Vagina (tissue), 2 donors: ENCODE measurements at regions not wholly inside any gene's neighbourhood (a gene's known extent, or its start where the extent isn't known, plus 50 kb on each side); places are given as distances from the start of the nearest gene placed in this dataset.

ENCODE experiments used
- DNase-seq, 2 donors: peaks; one replicate each; pipeline ENCODE4 v3.0.0-alpha.2; 2017; ENCODE audit errors: extremely low spot score in 2 of 2
- H3K27ac ChIP-seq: fragments of 200-600 bp; sonication (generic); one replicate; pipeline ENCODE4 v1.5.1; 2019
- H3K27me3 ChIP-seq: fragments of 200-600 bp; sonication (generic); one replicate; pipeline ENCODE4 v1.5.1; 2019
- H3K36me3 ChIP-seq, 2 donors: fragments of 200-600 bp; sonication (generic); one replicate each; pipeline ENCODE4 v1.5.1; 2017 to 2019
- H3K4me1 ChIP-seq: fragments of 200-600 bp; sonication (generic); one replicate; pipeline ENCODE4 v1.5.1; 2019
- H3K4me3 ChIP-seq, 2 donors: fragments of 200-600 bp; sonication (generic); 1 replicate in 1 of 2; 2 replicates in 1 of 2; pipeline ENCODE4 v1.5.1; 2016 to 2019
- H3K9me3 ChIP-seq: fragments of 200-600 bp; sonication (generic); one replicate; pipeline ENCODE4 v1.5.1; 2019
- CTCF ChIP-seq, 3 experiments: fragments of 450-650 bp in 2 of 3; fragments of 200-600 bp in 1 of 3; sonication (generic) in 1 of 3; IDR thresholded peaks; one replicate each; pipeline ENCODE4 v1.5.1; 2017 to 2019; ENCODE audit warnings: antibody characterized with exemption in 3 of 3, mild to moderate bottlenecking in 2 of 3, moderate library complexity in 2 of 3
- POLR2A ChIP-seq, 2 donors: fragments of 450-650 bp; IDR thresholded peaks; one replicate each; pipeline ENCODE4 v1.6.1; 2017; ENCODE audit warnings: antibody characterized with exemption in 2 of 2, mild to moderate bottlenecking in 2 of 2, moderate library complexity in 2 of 2
- POLR2AphosphoS5 ChIP-seq, 2 donors: sonication (generic); formaldehyde crosslinking; IDR thresholded peaks; one replicate each; pipeline ENCODE4 v1.9.0; 2017; ENCODE audit warnings: antibody characterized with exemption in 2 of 2, mild to moderate bottlenecking in 2 of 2, low read depth in 1 of 2; ENCODE audit not compliant: insufficient read depth in 1 of 2
- intact Hi-C: fragments of 100-400 bp; cut with DNase I; formaldehyde crosslinking; loops from one replicate; pipeline ENCODE4 v1.15.1; 2023

- intact Hi-C loops = no loop called here
- H3K4me1 ChIP-seq = no peaks in the 10 kb centered on the region
- no peak overlapping the region for H3K27ac ChIP-seq
- no peaks in the 10 kb centered on the region for H3K36me3 ChIP-seq
- no peaks in the 10 kb centered on the region for H3K9me3 ChIP-seq
- H3K27me3 ChIP-seq = no peaks in the 10 kb centered on the region
- no peak for DNase-seq
- H3K4me3 ChIP-seq = no peak overlapping the region
- TF ChIP-seq CTCF (IDR thresholded peaks at IDR 0.05) = no peak
- TF ChIP-seq POLR2A (IDR thresholded peaks at IDR 0.05) = no peak
- TF ChIP-seq POLR2AphosphoS5 (IDR thresholded peaks at IDR 0.05; ENCODE audit: insufficient read depth in 1 of 2, low read depth in 1 of 2) = no peak
These were observed 245.7 kb upstream of the FOXK1 start for GRCh38 chr7:4436361-4436895.

GRCh38 chr7:4436936-4437335, 245.2 kb upstream of the FOXK1 start:
- Histone ChIP-seq H3K27ac (no peak overlapping the region), H3K4me1 (no peaks in the 10 kb centered on the region), H3K27me3 (no peaks in the 10 kb centered on the region), H3K36me3 (no peaks in the 10 kb centered on the region), H3K4me3 (no peak overlapping the region), H3K9me3 (no peaks in the 10 kb centered on the region)
- TF ChIP-seq POLR2A (IDR thresholded peaks at IDR 0.05) (no peak), CTCF (IDR thresholded peaks at IDR 0.05) (no peak), POLR2AphosphoS5 (IDR thresholded peaks at IDR 0.05; ENCODE audit: insufficient read depth in 1 of 2, low read depth in 1 of 2) (no peak)
- intact Hi-C loops = no loop called here
- peak in 1 of 2 donors; percentile 31 for DNase-seq

GRCh38 chr7:4437916-4438315, 244.2 kb upstream of the FOXK1 start:
- no peaks in the 10 kb centered on the region for H3K9me3 ChIP-seq
- TF ChIP-seq POLR2A (IDR thresholded peaks at IDR 0.05) (no peak), POLR2AphosphoS5 (IDR thresholded peaks at IDR 0.05; ENCODE audit: insufficient read depth in 1 of 2, low read depth in 1 of 2) (no peak), CTCF (IDR thresholded peaks at IDR 0.05) (no peak)
- intact Hi-C loops = no loop called here

GRCh38 chr7:4438723-4439245, 243.3 kb upstream of the FOXK1 start:
- TF ChIP-seq CTCF (IDR thresholded peaks at IDR 0.05) (no peak), POLR2AphosphoS5 (IDR thresholded peaks at IDR 0.05; ENCODE audit: insufficient read depth in 1 of 2, low read depth in 1 of 2) (no peak), POLR2A (IDR thresholded peaks at IDR 0.05) (no peak)
- no peak for DNase-seq
- no peaks in the 10 kb centered on the region for H3K4me1 ChIP-seq
- H3K9me3 ChIP-seq = no peaks in the 10 kb centered on the region
- H3K36me3 ChIP-seq = no peaks in the 10 kb centered on the region
- intact Hi-C loops = no loop called here
- no peak overlapping the region for H3K27ac ChIP-seq
- no peak overlapping the region for H3K4me3 ChIP-seq
- no peaks in the 10 kb centered on the region for H3K27me3 ChIP-seq

More at GRCh38 chr7:4437916-4438315, 244.2 kb upstream of the FOXK1 start:
- Histone ChIP-seq H3K36me3 (no peaks in the 10 kb centered on the region), H3K27ac (no peak overlapping the region), H3K27me3 (no peaks in the 10 kb centered on the region), H3K4me3 (no peak overlapping the region), H3K4me1 (no peaks in the 10 kb centered on the region)
- no peak for DNase-seq

GRCh38 chr7:4439444-4439843, 242.7 kb upstream of the FOXK1 start:
- intact Hi-C loops = no loop called here
- Histone ChIP-seq H3K9me3 (no peaks in the 10 kb centered on the region), H3K36me3 (no peaks in the 10 kb centered on the region), H3K27ac (no peak overlapping the region), H3K4me3 (no peak overlapping the region), H3K27me3 (no peaks in the 10 kb centered on the region), H3K4me1 (no peaks in the 10 kb centered on the region)
- TF ChIP-seq POLR2AphosphoS5 (IDR thresholded peaks at IDR 0.05; ENCODE audit: insufficient read depth in 1 of 2, low read depth in 1 of 2) = no peak
- no peak for TF ChIP-seq POLR2A (IDR thresholded peaks at IDR 0.05)
- no peak for TF ChIP-seq CTCF (IDR thresholded peaks at IDR 0.05)
- no peak for DNase-seq
